ENCODE measurements at regions not wholly inside any gene's neighbourhood (a gene's known extent, or its start where the extent isn't known, plus 50 kb on each side); places are given as distances from the start of the nearest gene placed in this dataset.
"Not testable (repeated sequence)": the region's sequence is repeated elsewhere in the genome, so short reads cannot be mapped to it uniquely, and the experiment has no call there.

- peak; percentile 49 for DNase-seq
Observed at GRCh38 chr5:94102849-94103248, 361.4 kb upstream of the POU5F2 start.

- DNase-seq: not testable (repeated sequence)
Observed at GRCh38 chr5:94097384-94097783, 356.0 kb upstream of the POU5F2 start.

- DNase-seq: no peak
Observed at GRCh38 chr5:94094793-94095441, 353.5 kb upstream of the POU5F2 start.

DNA sequence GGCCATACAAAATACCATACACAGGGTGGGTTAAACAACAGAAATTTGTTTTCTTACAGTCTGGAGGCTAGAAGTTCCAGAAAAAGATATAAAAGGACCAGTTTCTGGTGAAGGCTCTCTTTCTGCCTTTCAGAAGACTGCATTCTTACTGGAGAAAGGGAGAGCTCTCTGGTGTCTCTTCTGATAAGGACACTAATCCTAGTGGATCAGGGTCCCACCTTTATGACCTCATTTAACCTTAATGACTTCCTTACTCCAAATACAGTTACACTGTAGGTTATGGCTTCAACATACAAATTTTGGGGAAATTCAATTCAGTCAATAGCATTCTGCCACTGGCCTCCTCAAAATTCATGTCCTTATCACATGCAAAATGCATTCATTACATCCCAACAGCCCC, 351.9 kb upstream of the POU5F2 start:
- DNase-seq: no peak

- DNase-seq: peak; percentile 39
Observed at GRCh38 chr5:94086635-94087034, 345.2 kb upstream of the POU5F2 start.

- DNase-seq: peak; percentile 12
Observed at GRCh38 chr5:94086194-94086593, 344.8 kb upstream of the POU5F2 start.

DNA sequence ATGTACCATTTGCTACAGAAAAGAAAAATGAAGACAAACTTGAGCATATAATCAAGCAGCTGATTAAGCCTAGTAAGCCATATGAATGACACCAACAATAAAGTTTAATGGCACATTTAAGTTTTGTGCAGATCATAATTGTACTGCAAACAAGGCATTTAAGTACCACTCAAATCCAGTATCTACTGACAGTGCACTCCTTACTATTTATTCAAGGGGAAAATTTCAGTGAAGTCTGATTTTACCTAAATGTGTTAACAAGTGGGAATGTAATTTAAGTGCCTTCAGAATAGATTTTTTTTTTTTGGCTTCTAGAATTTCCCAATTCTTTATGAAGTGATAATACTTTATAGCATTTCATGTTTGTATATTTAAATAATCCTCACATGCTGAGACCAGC, 341.0 kb upstream of the POU5F2 start:
- peak; percentile 14 for DNase-seq

DNA sequence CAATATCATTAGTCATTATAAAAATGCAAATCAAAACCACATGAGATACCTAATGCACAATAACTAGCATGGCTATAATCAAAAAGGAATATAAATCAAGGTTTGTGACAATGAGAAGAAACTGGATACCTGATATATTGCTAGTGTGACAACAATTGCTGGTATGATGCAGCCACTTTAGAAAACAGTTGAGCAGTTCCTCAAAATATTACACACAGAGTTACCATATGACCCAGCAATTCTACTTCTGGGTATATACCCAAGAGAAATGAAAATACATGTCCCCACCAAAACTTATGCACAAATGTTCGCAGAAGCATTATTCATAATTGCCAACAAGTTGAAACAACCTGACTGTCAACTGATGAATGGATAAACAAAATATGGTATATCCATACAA, 339.7 kb upstream of the POU5F2 start:
- peak; percentile 35 for DNase-seq

DNA sequence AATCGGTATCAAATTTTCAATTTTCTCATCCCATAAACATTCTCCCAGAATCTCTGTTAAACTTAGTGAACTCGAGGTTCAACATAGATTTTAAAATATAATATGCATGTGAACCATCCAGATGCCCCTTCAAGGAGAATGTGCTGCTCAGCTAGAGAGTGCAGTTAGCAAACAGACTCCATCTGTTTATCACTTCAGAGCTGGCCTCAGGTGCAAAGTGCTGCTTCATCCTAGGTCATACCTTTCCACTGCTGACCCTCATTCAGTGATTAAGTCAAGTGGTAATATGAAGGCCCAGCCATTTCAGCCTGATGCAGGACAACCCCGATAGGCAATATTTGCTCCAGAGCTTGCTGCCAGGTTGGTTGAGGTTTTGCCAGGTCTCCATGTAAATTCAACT, 339.0 kb upstream of the POU5F2 start:
- peak; percentile 73 for DNase-seq

- DNase-seq: peak; percentile 5
Observed at GRCh38 chr5:94072116-94072515, 330.7 kb upstream of the POU5F2 start.

DNA sequence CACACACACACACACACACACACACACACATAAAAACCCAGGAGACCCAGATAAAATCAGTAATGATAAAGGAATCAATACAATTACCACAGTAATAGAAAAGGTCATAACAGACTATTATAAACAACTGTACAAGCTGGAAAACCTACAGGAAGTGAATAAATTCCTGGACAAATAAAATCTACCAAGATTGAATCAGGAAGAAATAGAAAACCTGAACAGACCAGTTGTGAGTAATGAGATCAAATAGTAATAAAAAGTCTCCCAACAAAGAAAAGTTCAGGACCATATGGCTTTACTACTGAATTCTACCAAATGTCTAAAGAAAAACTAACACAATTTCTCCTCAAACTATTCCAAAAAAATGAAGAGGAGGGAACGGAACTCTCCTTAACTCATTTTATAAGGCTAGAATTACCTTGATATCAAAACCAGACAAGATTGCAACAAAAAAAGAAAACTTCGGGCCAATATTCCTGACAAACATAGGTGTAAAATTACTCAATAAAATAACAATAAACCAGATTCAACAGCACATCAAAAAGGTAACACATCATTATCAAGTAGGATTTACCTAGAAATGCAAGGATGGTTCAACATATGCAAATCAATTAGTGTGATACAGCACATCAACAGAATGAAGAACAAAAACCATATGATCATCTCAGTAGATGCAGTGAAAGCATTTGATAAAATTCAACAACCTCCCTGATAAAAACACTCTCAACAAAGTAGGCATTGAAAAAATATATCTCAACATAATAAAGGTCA, 325.2 kb upstream of the POU5F2 start:
- no peak for DNase-seq

DNA sequence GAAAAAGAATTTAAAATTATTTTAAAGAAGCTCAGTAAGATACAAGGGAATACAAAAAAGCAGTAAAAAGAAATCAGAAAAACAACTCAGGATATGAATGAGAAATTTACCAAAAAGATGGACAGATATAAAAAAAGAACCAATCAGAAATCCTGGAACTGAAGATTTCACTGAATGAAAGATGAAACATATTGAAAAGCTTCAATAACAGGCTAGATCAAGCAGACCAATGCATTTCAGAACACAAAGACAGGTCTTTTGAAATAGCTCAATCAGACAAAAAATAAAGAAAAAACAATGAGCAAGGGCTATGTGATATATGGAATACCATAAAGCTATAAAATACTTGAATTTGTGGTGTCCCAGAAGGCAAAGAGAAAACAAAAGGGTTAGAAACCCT, 322.6 kb upstream of the POU5F2 start:
- no peak for DNase-seq

GRCh38 chr5:94057655-94058054, 316.3 kb upstream of the POU5F2 start:
- no peak for DNase-seq

- DNase-seq: no peak
Observed at GRCh38 chr5:94057217-94057616, 315.8 kb upstream of the POU5F2 start.

DNA sequence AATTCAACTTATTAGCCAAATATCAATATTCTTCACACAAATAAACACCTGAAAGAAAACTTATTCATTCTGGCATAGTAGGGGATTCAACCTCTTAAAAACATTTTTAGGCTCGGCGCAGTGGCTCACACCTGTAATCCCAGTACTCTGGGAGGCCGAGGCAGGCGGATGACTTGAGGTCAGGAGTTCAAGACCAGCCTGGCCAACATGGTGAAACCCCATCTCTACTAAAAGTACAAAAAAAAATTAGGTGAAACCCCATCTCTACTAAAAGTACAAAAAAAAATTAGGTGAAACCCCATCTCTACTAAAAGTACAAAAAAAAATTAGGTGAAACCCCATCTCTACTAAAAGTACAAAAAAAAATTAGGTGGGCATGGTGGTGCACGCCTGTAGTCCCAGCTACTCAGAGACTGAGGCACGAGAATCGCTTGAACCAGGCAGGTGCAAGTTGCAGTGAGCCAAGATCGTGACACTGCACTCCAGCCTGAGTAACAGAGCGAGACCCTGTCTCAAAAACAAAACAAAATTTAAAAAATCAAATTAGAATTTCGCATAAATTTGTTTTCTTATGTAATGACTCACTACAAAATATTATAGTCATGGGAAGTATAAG, 308.0 kb upstream of the POU5F2 start:
- DNase-seq: not testable (repeated sequence)

DNA sequence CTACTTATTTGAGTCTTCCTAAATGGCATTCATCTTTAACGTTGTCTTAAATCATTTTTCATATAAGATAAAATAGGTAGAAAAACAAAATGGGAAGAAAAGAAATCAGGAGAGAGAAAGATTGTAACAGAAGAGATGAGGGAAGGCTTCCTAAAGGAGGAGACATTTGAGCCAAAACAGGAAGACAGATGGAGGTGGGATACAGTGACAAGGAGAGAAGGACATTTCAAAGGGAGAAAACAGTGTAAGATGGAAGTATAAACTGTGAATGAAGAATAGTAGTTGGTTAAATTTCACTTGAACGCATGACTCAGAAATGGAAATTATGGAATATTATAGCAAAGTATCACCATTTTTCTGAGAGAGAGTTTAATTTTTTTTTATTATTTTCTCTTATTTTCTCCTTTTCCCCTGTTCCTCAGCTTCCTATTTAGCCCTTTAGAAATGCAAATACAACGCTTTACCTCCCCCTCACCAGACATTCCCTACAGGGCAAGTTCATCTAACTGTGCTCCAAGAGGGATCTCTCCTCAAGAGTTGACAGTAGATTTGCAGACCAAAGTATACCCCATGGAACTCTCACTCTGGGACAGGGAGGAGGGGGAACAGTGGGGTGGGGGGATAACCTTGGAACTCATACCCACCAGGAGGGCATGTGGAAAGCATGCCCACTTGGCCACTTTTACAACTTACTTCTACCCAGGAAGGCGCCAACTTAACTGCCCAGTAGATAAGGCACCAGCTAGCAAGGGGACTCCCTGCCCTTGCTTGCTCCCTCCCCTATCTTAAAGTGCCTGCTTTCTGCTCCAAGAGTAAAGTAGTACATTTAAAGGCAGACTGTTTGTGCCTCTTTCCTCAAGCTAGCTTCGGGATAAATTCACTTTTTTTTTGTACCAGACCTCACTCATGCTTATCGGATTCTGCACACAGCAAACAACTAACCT, 304.7 kb upstream of the POU5F2 start:
- no peak for DNase-seq

DNA sequence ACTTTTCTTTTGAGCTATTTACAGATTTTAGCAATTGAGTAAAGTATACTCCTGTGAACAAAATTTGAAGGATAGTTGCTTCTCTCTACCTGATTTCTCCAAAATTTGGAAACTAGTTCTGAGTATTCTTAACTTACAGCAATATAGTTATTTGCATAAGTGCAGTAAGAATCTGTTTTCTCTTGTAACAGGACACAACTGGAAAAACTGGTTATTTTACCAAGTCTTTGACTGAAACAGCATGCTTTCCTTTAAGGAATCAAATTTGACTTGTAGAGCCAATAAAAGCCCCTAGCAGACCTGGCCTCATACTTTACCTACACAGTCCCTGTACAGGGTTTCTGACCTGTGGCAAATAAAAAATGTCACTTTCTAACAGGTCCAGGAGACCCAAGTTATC, 301.9 kb upstream of the POU5F2 start:
- DNase-seq: peak; percentile 12

- no peak for DNase-seq
Observed at GRCh38 chr5:94040591-94041148, 299.3 kb upstream of the POU5F2 start.

DNA sequence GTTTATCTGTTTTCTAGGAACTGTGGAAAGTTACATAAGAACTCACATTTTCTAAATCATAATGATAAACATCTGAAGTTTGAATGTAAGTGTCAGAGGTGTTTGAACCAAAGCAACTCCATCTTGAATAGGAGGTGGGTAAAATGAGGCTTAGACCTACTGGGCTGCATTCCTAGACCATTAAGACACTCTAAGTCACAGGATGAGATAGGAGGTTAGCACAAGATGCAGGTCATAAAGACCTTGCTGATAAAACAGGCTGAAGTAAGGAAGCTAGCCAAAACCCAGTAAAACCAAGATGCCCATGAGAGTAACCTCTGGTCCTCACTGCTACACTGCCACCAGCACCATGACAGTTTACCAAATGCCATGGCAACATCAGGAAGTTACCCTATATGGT, 297.7 kb upstream of the POU5F2 start:
- no peak for DNase-seq

GRCh38 chr5:94031631-94032030, 290.2 kb upstream of the POU5F2 start:
- peak; percentile 5 for DNase-seq

DNA sequence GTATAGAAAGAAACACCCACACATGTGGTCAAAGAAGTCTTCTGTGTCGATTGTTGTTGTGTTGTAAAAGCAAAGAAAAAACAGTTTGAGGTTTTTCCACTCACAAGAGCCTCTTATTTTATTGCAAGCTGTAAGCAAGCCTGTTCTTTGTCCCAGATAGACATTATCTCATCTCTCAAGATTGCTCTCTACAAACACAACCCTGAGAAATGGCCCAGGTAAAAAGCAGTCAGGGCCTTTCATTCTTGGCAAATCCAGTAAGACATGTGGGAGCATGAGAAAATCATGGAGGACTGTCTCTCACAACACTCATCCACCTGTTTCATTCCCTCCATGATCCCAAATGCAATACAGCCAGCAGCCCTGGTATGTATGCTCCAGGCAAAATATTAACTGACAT, 286.6 kb upstream of the POU5F2 start:
- DNase-seq: no peak

DNA sequence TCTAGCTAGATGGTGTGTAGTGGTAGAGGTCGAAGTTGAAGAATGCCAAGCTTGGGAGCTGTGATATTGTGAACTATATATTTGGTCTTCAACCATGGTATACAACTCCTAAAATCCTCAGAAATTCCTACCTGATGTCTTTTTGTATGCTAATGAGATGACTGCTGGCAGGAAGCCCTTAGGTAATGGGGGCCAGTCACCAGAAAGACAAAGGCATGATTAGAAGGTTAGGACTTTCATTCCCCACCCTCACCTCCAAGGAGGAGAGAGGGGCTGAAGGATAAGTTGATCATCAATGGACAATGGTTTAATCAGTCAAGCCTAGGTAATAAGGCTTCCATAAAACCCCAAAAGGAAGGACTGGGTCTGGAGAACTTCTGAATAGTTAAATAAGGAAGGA, 285.7 kb upstream of the POU5F2 start:
- DNase-seq: no peak

Measured in DMS53 (cell line).